SU-DHL-6 (cell line): ENCODE measurements at regions not wholly inside any gene's neighbourhood (a gene's known extent, or its start where the extent isn't known, plus 50 kb on each side); places are given as distances from the start of the nearest gene placed in this dataset.

Experiments
- H2AFZ ChIP-seq: fragments of 200-600 bp; sonication (generic); 2 replicates; pipeline ENCODE4 v1.6.1; 2014; ENCODE audit warnings: low read depth, mild to moderate bottlenecking, moderate library complexity, mixed read lengths, antibody characterized with exemption, low read length; ENCODE audit not compliant: severe bottlenecking
- H3F3A ChIP-seq: fragments of 200-600 bp; shearing (Covaris generic); 2 replicates; pipeline ENCODE4 v1.6.0; 2016; ENCODE audit warnings: antibody characterized with exemption, mild to moderate bottlenecking; ENCODE audit not compliant: insufficient read depth
- H3K27ac ChIP-seq: fragments of 200-600 bp; sonication (generic); 2 replicates; pipeline ENCODE4 v1.5.1; 2016; ENCODE audit warnings: low read depth, mild to moderate bottlenecking, low read length, moderate library complexity, mixed read lengths
- H3K27me3 ChIP-seq: fragments of 200-600 bp; sonication (generic), shearing (Covaris generic); 2 replicates; pipeline ENCODE4 v1.6.0; 2014; ENCODE audit warnings: mild to moderate bottlenecking, low read length
- H3K36me3 ChIP-seq: fragments of 200-600 bp; sonication (generic); 2 replicates; pipeline ENCODE4 v1.6.1; 2014; ENCODE audit warnings: mild to moderate bottlenecking, low read length, mixed read lengths
- H3K4me2 ChIP-seq: fragments of 300-600, 200-600 bp; shearing (Covaris generic), sonication (generic); 2 replicates; pipeline ENCODE4 v1.6.0; 2014; ENCODE audit warnings: low read length, low read depth, mild to moderate bottlenecking; ENCODE audit not compliant: poor library complexity, severe bottlenecking
- H3K4me3 ChIP-seq: fragments of 200-600 bp; sonication (generic); 2 replicates; pipeline ENCODE4 v1.5.1; 2014; ENCODE audit warnings: antibody characterized with exemption, low read length, mild to moderate bottlenecking, mixed read lengths; ENCODE audit not compliant: insufficient read depth, poor library complexity, severe bottlenecking
- H3K79me2 ChIP-seq: fragments of 200-600 bp; sonication (generic); 2 replicates; pipeline ENCODE4 v1.6.1; 2014; ENCODE audit warnings: mild to moderate bottlenecking, low read length, moderate library complexity; ENCODE audit not compliant: insufficient read depth
- H3K9ac ChIP-seq: fragments of 200-600 bp; sonication (generic); 2 replicates; pipeline ENCODE4 v1.7.0; 2014; ENCODE audit warnings: mild to moderate bottlenecking, low read length
- H3K9me2 ChIP-seq: fragments of 200-600 bp; sonication (generic); replicated peaks from 2 replicates; pipeline ENCODE4 v1.6.1; 2014; ENCODE audit warnings: low read length; ENCODE audit not compliant: insufficient read depth
- H3K9me3 ChIP-seq: fragments of 200-600 bp; sonication (generic); 2 replicates; pipeline ENCODE4 v1.6.1; 2014; ENCODE audit warnings: low read length, mixed read lengths; ENCODE audit not compliant: insufficient read depth
- H4K20me1 ChIP-seq: fragments of 200-600 bp; sonication (generic); 2 replicates; pipeline ENCODE4 v1.6.1; 2014; ENCODE audit warnings: low read depth, mild to moderate bottlenecking, antibody characterized with exemption, low read length, moderate library complexity, mixed read lengths
- EZH2phosphoT487 ChIP-seq: fragments of 200-600 bp; sonication (generic), shearing (Covaris generic); conservative IDR thresholded peaks from 2 replicates; pipeline ENCODE4 v1.6.1; 2018; ENCODE audit warnings: mild to moderate bottlenecking, antibody characterized with exemption, low read length, moderate library complexity, mixed read lengths
- TF ChIP-seq, protein P1 (sequence below): fragments of 200-600 bp; sonication (generic); IDR thresholded peaks from one replicate; pipeline ENCODE4 v1.5.1; 2017; ENCODE audit warnings: antibody characterized with exemption, mild to moderate bottlenecking, low read length, moderate library complexity; ENCODE audit not compliant: insufficient read depth, poor library complexity, severe bottlenecking

GRCh38 chr16:35252356-35252936 lies 1793.0 kb downstream of the TP53TG3F start:
- H3K36me3 ChIP-seq: no peaks in the 10 kb centered on the region
- TF ChIP-seq, protein P1, sequence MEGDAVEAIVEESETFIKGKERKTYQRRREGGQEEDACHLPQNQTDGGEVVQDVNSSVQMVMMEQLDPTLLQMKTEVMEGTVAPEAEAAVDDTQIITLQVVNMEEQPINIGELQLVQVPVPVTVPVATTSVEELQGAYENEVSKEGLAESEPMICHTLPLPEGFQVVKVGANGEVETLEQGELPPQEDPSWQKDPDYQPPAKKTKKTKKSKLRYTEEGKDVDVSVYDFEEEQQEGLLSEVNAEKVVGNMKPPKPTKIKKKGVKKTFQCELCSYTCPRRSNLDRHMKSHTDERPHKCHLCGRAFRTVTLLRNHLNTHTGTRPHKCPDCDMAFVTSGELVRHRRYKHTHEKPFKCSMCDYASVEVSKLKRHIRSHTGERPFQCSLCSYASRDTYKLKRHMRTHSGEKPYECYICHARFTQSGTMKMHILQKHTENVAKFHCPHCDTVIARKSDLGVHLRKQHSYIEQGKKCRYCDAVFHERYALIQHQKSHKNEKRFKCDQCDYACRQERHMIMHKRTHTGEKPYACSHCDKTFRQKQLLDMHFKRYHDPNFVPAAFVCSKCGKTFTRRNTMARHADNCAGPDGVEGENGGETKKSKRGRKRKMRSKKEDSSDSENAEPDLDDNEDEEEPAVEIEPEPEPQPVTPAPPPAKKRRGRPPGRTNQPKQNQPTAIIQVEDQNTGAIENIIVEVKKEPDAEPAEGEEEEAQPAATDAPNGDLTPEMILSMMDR: no peak
- no peak for TF ChIP-seq EZH2phosphoT487

GRCh38 chr16:35255186-35255803 lies 1795.9 kb downstream of the TP53TG3F start:
- Histone ChIP-seq H4K20me1 (no peaks in the 10 kb centered on the region), H3K27me3 (no peaks in the 10 kb centered on the region), H3K9ac (no peak overlapping the region), H3K9me2 (no peaks in the 10 kb centered on the region), H3K4me2 (no peak overlapping the region), H2AFZ (no peak overlapping the region), H3K9me3 (0 out of 2 replicates have a peak, but pooled peaks cover 5% of the 10 kb centered on the region), H3K36me3 (no peaks in the 10 kb centered on the region), H3F3A (no peaks in the 10 kb centered on the region), H3K27ac (no peak overlapping the region), H3K4me3 (no peak overlapping the region), H3K79me2 (no peaks in the 10 kb centered on the region)
- TF ChIP-seq, protein P1: no peak
- no peak for TF ChIP-seq EZH2phosphoT487

More at GRCh38 chr16:35252356-35252936, 1793.0 kb downstream of the TP53TG3F start:
- H3K9me3 ChIP-seq: 0 out of 2 replicates have a peak, but pooled peaks cover 5% of the 10 kb centered on the region
- H2AFZ ChIP-seq: no peak overlapping the region
- H3F3A ChIP-seq: no peaks in the 10 kb centered on the region
- no peaks in the 10 kb centered on the region for H3K27me3 ChIP-seq
- no peaks in the 10 kb centered on the region for H3K79me2 ChIP-seq
- H3K4me3 ChIP-seq: no peak overlapping the region
- no peak overlapping the region for H3K9ac ChIP-seq
- H3K9me2 ChIP-seq: no peaks in the 10 kb centered on the region
- H3K4me2 ChIP-seq: no peak overlapping the region
- H3K27ac ChIP-seq: no peak overlapping the region
- H4K20me1 ChIP-seq: no peaks in the 10 kb centered on the region

- 0 out of 2 replicates have a peak, but pooled peaks cover 5% of the 10 kb centered on the region for H3K9me3 ChIP-seq
These were observed 1796.4 kb downstream of the TP53TG3F start for GRCh38 chr16:35255816-35256215.

More at GRCh38 chr16:35255816-35256215, 1796.4 kb downstream of the TP53TG3F start:
- H3K79me2 ChIP-seq: no peaks in the 10 kb centered on the region
- H3K9me2 ChIP-seq: no peaks in the 10 kb centered on the region
- no peak overlapping the region for H3K4me2 ChIP-seq
- no peak overlapping the region for H2AFZ ChIP-seq
- no peaks in the 10 kb centered on the region for H4K20me1 ChIP-seq
- TF ChIP-seq, protein P1: no peak
- no peak for TF ChIP-seq EZH2phosphoT487
- no peak overlapping the region for H3K9ac ChIP-seq
- no peak overlapping the region for H3K27ac ChIP-seq
- no peaks in the 10 kb centered on the region for H3K27me3 ChIP-seq
- H3K4me3 ChIP-seq: no peak overlapping the region
- H3K36me3 ChIP-seq: no peaks in the 10 kb centered on the region
- H3F3A ChIP-seq: no peaks in the 10 kb centered on the region
